Jurkat, Clone E6-1 (cell line): ENCODE measurements at regions not wholly inside any gene's neighbourhood (a gene's known extent, or its start where the extent isn't known, plus 50 kb on each side); places are given as distances from the start of the nearest gene placed in this dataset.

Source experiments
- DNase-seq: peaks from one replicate; pipeline ENCODE4 v3.0.0-alpha.2; 2011; ENCODE audit warnings: low read depth, low spot score
- H3K4me3 ChIP-seq: 2 replicates; pipeline ENCODE4 v1.5.1; 2011; ENCODE audit warnings: mild to moderate bottlenecking, low read length, control low read depth, moderate library complexity

DNA sequence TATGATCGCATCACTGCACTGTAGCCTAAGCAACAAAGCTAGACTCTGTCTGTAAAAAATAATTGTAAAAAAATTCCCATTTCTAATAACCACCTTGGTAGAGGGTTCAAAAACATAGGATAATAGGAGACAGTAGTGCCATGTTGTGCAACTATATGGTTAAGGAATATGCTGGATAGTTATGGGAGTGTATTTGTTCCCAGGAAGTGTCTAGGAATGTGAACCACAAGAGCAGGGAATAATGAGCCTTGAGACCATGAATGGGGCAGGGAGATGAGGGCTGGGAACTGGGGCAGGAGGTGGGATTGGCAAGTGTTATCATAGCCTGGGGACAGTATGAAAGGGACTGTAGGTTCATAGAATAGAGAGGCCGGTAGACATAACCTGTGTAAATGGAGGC lies 50.4 kb downstream of the RUSC2 start:
- no peak overlapping the region for H3K4me3 ChIP-seq
- DNase-seq, result no peak

DNA sequence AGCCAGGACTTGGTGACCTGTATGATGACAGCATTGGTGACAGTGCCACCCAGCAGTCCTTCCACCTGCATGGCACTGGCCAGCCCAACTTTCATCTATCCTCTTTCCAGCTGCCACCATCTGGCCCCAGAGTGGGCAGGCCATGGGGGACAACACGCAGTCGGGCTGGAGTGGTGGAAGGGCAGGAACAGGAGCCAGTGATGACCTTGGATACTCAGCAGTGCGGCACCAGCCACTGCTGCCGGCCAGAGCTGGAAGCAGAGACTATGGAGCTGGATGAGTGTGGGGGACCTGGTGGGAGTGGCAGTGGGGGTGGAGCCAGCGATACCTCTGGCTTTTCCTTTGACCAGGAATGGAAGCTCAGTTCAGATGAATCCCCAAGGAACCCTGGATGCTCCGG lies 56.9 kb downstream of the RUSC2 start:
- DNase-seq, result no peak
- H3K4me3 ChIP-seq, result no peak overlapping the region

DNA sequence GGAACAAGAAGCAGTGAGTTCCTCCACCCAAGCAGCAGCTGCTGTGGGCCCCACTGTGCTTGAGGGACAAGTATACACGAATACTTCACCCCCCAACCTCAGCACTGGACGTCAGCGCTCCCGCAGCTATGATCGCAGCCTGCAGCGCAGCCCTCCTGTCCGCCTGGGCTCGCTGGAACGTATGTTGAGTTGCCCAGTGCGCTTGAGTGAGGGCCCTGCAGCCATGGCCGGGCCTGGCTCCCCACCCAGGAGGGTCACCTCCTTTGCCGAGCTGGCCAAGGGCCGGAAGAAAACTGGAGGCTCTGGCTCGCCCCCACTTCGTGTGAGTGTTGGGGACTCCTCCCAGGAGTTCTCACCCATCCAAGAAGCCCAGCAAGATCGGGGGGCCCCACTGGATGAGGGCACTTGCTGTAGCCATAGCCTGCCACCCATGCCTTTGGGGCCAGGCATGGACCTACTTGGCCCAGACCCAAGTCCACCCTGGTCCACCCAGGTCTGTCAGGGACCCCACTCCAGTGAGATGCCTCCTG lies 57.1 kb upstream of the TESK1 start:
- DNase-seq, result no peak
- no peak overlapping the region for H3K4me3 ChIP-seq

DNA sequence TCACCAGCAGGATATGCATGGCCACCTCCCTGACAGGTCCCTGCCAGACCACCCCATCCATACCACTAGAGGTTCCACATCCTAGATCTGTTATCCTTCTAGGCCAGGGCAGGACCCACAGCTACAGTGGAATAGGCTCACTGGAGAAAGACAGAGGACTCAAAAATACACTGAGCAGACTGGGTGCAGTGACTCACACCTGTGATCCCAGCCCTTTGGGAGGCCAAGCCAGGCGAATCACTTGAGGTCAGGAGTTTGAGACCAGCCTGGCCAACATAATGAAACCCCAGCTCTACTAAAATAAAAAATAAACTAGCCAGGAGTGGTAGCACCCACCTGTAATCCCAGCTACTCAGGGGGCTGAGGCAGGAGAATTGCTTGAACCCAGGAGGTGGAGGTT lies 56.5 kb upstream of the TESK1 start:
- DNase-seq, result no peak
- H3K4me3 ChIP-seq, result no peak overlapping the region

DNA sequence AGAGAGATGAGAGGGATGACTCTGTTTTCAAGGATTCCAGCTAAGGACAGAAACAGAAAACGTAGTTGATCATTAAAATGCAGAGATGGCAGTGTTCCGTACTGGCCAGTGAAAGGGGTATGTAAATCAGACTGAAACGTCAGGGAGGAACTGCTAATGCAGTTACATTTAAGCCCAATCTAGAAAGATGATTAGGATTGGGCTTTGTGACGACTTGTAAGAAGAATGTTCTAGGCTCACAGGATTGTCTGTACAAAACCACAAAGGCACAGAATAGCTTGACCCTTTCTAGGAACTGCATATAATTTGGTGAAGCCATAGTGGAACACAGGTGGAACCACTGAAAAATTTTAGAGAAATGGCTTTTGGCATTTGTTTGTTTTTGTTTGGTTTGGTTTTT lies 55.6 kb upstream of the TESK1 start:
- DNase-seq, result no peak
- no peak overlapping the region for H3K4me3 ChIP-seq

DNA sequence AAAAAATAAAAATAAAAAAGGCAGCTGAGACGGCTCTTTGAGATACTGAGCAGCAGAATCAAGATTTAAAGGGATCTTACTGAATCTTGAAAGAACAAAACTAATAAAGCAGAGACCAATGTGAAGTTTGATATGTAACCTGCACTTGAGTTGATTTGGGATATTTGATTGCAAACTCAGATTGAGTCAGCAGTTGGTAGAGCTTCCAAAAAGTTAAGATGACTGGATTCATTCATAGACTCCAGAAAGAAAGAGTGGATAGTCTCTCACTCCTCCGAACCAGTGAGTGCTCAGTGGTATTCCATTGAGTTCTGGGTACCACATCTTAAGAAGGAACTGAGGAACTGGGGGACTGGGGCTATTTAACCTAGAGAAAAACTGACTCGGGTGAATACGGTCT lies 52.7 kb upstream of the TESK1 start:
- H3K4me3 ChIP-seq, result no peak overlapping the region
- no peak for DNase-seq

DNA sequence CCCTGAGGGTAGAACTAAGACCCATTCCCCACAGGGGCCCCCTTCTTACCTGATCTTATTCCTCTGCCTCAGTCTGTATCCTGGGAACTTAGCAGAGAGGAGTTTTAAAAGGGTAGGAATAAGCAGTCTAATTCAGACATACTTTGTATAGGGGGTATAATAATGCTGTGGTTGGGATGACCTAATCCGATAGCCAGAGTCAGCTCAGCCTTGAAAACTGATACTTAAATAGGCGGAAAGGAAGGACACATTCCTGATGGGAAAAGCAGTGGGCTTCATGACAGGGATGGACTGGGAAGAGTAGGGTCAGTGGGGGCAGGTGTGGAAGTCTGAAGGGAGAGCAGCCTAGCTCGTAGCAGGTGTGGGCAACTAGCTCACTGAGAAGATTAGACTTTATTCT lies 52.2 kb upstream of the TESK1 start:
- no peak for DNase-seq
- no peak overlapping the region for H3K4me3 ChIP-seq

DNA sequence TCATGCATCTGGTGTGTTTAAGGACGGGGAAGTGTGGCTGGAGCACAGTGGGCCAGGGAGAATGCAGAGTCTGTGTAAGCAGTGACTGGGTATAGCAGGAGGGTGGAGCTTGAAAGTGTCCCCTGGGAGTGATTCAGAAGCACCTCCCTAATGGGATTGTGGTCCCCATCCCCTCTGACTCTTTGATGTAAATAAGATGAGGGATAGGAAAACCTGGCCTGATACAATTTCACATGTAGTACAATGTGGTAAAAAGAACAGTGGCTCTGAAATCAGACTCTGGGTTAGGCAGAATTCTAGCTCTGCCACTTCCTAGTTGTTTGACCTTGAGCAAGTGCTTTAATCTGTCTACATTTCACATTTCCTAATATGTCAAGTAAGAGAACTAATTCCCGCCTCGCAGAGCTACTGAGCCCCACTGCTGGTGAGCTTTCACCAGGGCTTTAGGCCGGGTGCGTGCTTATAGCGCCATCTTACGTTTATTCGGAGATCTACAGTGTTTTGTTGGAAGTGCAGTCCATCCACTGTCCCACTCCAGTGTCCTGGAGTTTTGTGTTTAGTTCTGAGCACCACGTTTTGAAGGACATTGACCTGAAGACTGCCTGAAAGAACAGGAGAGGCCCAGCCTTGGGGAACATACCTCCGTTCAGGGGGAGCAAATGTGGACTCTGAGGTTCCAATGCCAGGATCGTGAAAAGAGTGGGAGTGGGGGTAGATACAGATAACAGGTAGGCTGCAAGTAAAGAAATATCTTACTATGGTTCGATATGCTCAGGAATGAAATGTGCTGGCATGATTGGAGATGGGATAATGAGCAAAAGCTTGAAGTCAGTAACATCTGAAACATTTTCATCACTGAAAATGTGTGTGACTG lies 51.2 kb upstream of the TESK1 start:
- peak; percentile 51 for DNase-seq

DNA sequence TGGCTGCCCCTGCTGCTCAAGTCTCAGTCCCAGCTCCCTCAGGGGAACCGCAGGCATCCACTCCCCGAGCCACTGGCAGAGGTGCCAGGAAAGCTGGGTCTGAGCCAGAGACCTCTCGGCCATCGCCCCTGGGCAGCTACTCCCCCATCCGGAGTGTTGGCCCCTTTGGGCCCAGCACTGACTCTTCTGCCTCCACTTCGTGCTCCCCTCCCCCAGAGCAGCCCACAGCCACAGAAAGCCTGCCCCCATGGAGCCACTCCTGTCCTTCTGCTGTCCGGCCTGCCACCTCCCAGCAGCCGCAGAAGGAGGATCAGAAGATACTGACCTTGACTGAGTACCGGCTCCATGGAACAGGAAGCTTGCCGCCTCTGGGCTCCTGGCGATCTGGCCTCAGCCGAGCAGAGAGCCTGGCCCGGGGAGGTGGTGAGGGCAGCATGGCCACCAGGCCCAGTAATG lies 49.8 kb upstream of the TESK1 start:
- H3K4me3 ChIP-seq, result no peak overlapping the region
- no peak for DNase-seq

More for the DNA sequence above, 51.2 kb upstream of the TESK1 start:
- H3K4me3 ChIP-seq, result no peak overlapping the region
